ENCODE measurements at regions not wholly inside any gene's neighbourhood (a gene's known extent, or its start where the extent isn't known, plus 50 kb on each side); places are given as distances from the start of the nearest gene placed in this dataset.
"Not testable (repeated sequence)": the region's sequence is repeated elsewhere in the genome, so short reads cannot be mapped to it uniquely, and the experiment has no call there.

GRCh38 chr5:172533399-172534228 is 79.3 kb upstream of the SH3PXD2B start:
- no peak overlapping the region for H3K4me3 ChIP-seq (ENCODE audit: low read depth, low read length)
- no peak for TF ChIP-seq CTCF (IDR thresholded peaks at IDR 0.05; ENCODE audit: low read depth, low read length)

GRCh38 chr5:172533058-172533398 is 78.7 kb upstream of the SH3PXD2B start:
- TF ChIP-seq CTCF (IDR thresholded peaks at IDR 0.05; ENCODE audit: low read depth, low read length): no peak
- no peak overlapping the region for H3K4me3 ChIP-seq (ENCODE audit: low read depth, low read length)

- not testable (repeated sequence) for H3K4me3 ChIP-seq (ENCODE audit: low read depth, low read length)
Observed at GRCh38 chr5:172532439-172532838, 78.1 kb upstream of the SH3PXD2B start.

GRCh38 chr5:172531704-172532026 is 77.3 kb upstream of the SH3PXD2B start:
- no peak overlapping the region for H3K4me3 ChIP-seq (ENCODE audit: low read depth, low read length)
- TF ChIP-seq CTCF (IDR thresholded peaks at IDR 0.05; ENCODE audit: low read depth, low read length): no peak

GRCh38 chr5:172530878-172531703 is 76.8 kb upstream of the SH3PXD2B start:
- TF ChIP-seq CTCF (IDR thresholded peaks at IDR 0.05; ENCODE audit: low read depth, low read length): no peak
- H3K4me3 ChIP-seq (ENCODE audit: low read depth, low read length): no peak overlapping the region

- no peak overlapping the region for H3K4me3 ChIP-seq (ENCODE audit: low read depth, low read length)
- no peak for TF ChIP-seq CTCF (IDR thresholded peaks at IDR 0.05; ENCODE audit: low read depth, low read length)
Observed at GRCh38 chr5:172530406-172530805, 76.1 kb upstream of the SH3PXD2B start.

GRCh38 chr5:172529896-172530295 is 75.6 kb upstream of the SH3PXD2B start:
- no peak for TF ChIP-seq CTCF (IDR thresholded peaks at IDR 0.05; ENCODE audit: low read depth, low read length)
- H3K4me3 ChIP-seq (ENCODE audit: low read depth, low read length): no peak overlapping the region
